K562 (cell line): ENCODE measurements at regions not wholly inside any gene's neighbourhood (a gene's known extent, or its start where the extent isn't known, plus 50 kb on each side); places are given as distances from the start of the nearest gene placed in this dataset.

Experiments used
- BCL6 ChIP-seq: fragments of 250-450 bp; sonication (Bioruptor Pico); IDR thresholded peaks from 2 replicates; pipeline ENCODE4 v1.4.0; 2020
- CTCF ChIP-seq, 3 experiments: IDR thresholded peaks in 2 of 3; conservative IDR thresholded peaks in 1 of 3; 2 replicates each; pipeline ENCODE4 v1.5.1; 2011 to 2012; ENCODE audit warnings: low read length in 3 of 3, mild to moderate bottlenecking in 3 of 3, control low read depth in 2 of 3, improper control_type of control experiment in 1 of 3, inconsistent platforms in 1 of 3, low read depth in 1 of 3, mixed read lengths in 1 of 3, moderate library complexity in 1 of 3; ENCODE audit not compliant: insufficient read depth in 2 of 3
- IRF1 ChIP-seq: sonication (generic); formaldehyde crosslinking; IDR thresholded peaks from 2 replicates; pipeline ENCODE4 v1.8.0; 2022; ENCODE audit warnings: missing genetic modification reagents, mild to moderate bottlenecking, borderline replicate concordance
- JUNB ChIP-seq: fragments of 450-650 bp; formaldehyde crosslinking; conservative IDR thresholded peaks from 2 replicates; pipeline ENCODE4 v1.4.0; 2020; ENCODE audit warnings: mild to moderate bottlenecking
- KDM1A ChIP-seq, 2 experiments: fragments of 450-650 bp; IDR thresholded peaks; 2 replicates each; pipeline ENCODE4 v1.6.1; 2016; ENCODE audit warnings: mild to moderate bottlenecking in 2 of 2
- MXD1 ChIP-seq: fragments of 250-450 bp; sonication (Bioruptor Pico); IDR thresholded peaks from 2 replicates; pipeline ENCODE4 v1.8.0; 2021; ENCODE audit warnings: borderline replicate concordance, mild to moderate bottlenecking, moderate library complexity; ENCODE audit not compliant: poor library complexity, severe bottlenecking
- POLR2A ChIP-seq: fragments of 450-650 bp; conservative IDR thresholded peaks from 2 replicates; pipeline ENCODE4 v1.6.1; 2016
- SMAD1 ChIP-seq: fragments of 150-350 bp; IDR thresholded peaks from 2 replicates; pipeline ENCODE4 v1.6.1; 2014; ENCODE audit warnings: low read length, low read depth; ENCODE audit not compliant: partially characterized antibody
- ZBTB33 ChIP-seq: sonication (generic); formaldehyde crosslinking; IDR thresholded peaks from 2 replicates; pipeline ENCODE4 v1.8.1; 2023; ENCODE audit warnings: mild to moderate bottlenecking, missing genetic modification reagents

- TF ChIP-seq SMAD1 (no peak), MXD1 (no peak), CTCF (IDR thresholded peaks at IDR 0.05 in 2 of 3, conservative IDR thresholded peaks at IDR 0.05 in 1 of 3; ENCODE audit: insufficient read depth in 2 of 3, low read depth in 1 of 3, low read length in 3 of 3) (no peak), JUNB (CRISPR knock-in tag) (no peak), BCL6 (CRISPR knock-in tag) (no peak), ZBTB33 (CRISPR knock-in tag) (no peak), IRF1 (CRISPR knock-in tag) (no peak), POLR2A (no peak), KDM1A (IDR thresholded peaks at IDR 0.05) (no peak)
Observed at GRCh38 chr10:124288928-124289850, 129.5 kb downstream of the OAT start.
